ENCODE measurements at regions not wholly inside any gene's neighbourhood (a gene's known extent, or its start where the extent isn't known, plus 50 kb on each side); places are given as distances from the start of the nearest gene placed in this dataset.
"Not testable (repeated sequence)": the region's sequence is repeated elsewhere in the genome, so short reads cannot be mapped to it uniquely, and the experiment has no call there.

DNA sequence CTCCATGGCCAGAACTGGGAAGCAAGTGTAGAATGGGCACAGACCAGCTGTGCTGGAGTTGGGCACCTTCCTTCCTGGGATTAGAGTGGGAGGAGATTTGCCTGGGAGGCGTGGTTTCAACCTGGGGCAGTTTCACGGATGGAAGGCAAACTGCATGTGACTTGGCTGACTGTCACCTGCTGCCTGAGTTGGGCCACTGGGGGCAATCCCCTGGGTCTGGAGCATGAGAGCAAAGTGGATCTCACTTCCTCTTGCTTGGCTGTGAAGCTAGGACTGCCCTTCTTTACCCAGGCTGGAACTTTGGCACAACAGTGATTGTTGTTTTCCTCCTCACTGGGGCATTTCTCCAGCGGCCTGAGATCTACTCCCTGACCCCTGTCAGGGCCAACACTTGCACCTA is 1247.0 kb upstream of the EPHA6 start:
- no peak overlapping the region for H3K27ac Mint-ChIP-seq (ENCODE audit: unreplicated experiment)
- no peak overlapping the region for H3K4me3 Mint-ChIP-seq (ENCODE audit: unreplicated experiment)
- H3K27me3 Mint-ChIP-seq (ENCODE audit: unreplicated experiment) = no peaks in the 10 kb centered on the region
- peaks cover 3% of the 10 kb centered on the region for H3K9me3 Mint-ChIP-seq (ENCODE audit: unreplicated experiment)
- peaks cover 5% of the 10 kb centered on the region for H3K36me3 Mint-ChIP-seq (ENCODE audit: unreplicated experiment)
- H3K4me1 Mint-ChIP-seq (ENCODE audit: low read depth, unreplicated experiment) = no peaks in the 10 kb centered on the region
- no peak for DNase-seq
- TF ChIP-seq, protein P1, sequence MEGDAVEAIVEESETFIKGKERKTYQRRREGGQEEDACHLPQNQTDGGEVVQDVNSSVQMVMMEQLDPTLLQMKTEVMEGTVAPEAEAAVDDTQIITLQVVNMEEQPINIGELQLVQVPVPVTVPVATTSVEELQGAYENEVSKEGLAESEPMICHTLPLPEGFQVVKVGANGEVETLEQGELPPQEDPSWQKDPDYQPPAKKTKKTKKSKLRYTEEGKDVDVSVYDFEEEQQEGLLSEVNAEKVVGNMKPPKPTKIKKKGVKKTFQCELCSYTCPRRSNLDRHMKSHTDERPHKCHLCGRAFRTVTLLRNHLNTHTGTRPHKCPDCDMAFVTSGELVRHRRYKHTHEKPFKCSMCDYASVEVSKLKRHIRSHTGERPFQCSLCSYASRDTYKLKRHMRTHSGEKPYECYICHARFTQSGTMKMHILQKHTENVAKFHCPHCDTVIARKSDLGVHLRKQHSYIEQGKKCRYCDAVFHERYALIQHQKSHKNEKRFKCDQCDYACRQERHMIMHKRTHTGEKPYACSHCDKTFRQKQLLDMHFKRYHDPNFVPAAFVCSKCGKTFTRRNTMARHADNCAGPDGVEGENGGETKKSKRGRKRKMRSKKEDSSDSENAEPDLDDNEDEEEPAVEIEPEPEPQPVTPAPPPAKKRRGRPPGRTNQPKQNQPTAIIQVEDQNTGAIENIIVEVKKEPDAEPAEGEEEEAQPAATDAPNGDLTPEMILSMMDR (IDR thresholded peaks at IDR 0.05; ENCODE audit: partially characterized antibody, unreplicated experiment) = no peak

GRCh38 chr3:95586754-95587153 is 1227.6 kb upstream of the EPHA6 start:
- DNase-seq = no peak
- Mint-ChIP-seq H3K4me3 (ENCODE audit: unreplicated experiment) (no peak overlapping the region), H3K27ac (ENCODE audit: unreplicated experiment) (no peak overlapping the region), H3K9me3 (ENCODE audit: unreplicated experiment) (peaks cover under 1% of the 10 kb centered on the region), H3K36me3 (ENCODE audit: unreplicated experiment) (peaks cover 13% of the 10 kb centered on the region), H3K4me1 (ENCODE audit: low read depth, unreplicated experiment) (no peaks in the 10 kb centered on the region), H3K27me3 (ENCODE audit: unreplicated experiment) (no peaks in the 10 kb centered on the region)
- TF ChIP-seq, protein P1 (IDR thresholded peaks at IDR 0.05; ENCODE audit: partially characterized antibody, unreplicated experiment) = no peak

DNA sequence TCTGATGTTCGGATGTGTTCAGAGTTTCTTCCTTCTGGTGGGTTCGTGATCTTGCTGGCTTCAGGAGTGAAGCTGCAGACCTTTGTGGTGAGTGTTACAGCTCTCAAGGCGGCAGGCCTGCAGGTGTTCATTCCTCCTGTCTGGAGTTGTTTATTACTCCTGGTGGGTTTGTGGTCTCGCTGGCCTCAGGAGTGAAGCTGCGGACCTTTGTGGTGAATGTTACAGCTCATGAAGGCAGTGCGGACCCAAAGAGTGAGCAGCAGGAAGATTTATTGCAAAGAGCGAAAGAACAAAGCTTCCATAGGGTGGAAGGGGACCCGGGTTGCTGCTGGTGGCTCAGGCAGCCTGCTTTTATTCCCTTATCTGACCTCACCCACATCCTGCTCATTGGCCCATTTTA is 1226.8 kb upstream of the EPHA6 start:
- H3K4me3 Mint-ChIP-seq (ENCODE audit: unreplicated experiment); H3K4me1 Mint-ChIP-seq (ENCODE audit: low read depth, unreplicated experiment); H3K9me3 Mint-ChIP-seq (ENCODE audit: unreplicated experiment); DNase-seq; H3K27me3 Mint-ChIP-seq (ENCODE audit: unreplicated experiment); H3K27ac Mint-ChIP-seq (ENCODE audit: unreplicated experiment): not testable (repeated sequence)
- peaks cover 13% of the 10 kb centered on the region for H3K36me3 Mint-ChIP-seq (ENCODE audit: unreplicated experiment)

- DNase-seq = no peak
- no peaks in the 10 kb centered on the region for H3K27me3 Mint-ChIP-seq (ENCODE audit: unreplicated experiment)
- no peaks in the 10 kb centered on the region for H3K4me1 Mint-ChIP-seq (ENCODE audit: low read depth, unreplicated experiment)
- peaks cover 2% of the 10 kb centered on the region for H3K9me3 Mint-ChIP-seq (ENCODE audit: unreplicated experiment)
- TF ChIP-seq, protein P1 (IDR thresholded peaks at IDR 0.05; ENCODE audit: partially characterized antibody, unreplicated experiment) = no peak
- peaks cover 13% of the 10 kb centered on the region for H3K36me3 Mint-ChIP-seq (ENCODE audit: unreplicated experiment)
- H3K27ac Mint-ChIP-seq (ENCODE audit: unreplicated experiment) = no peak overlapping the region
- no peak overlapping the region for H3K4me3 Mint-ChIP-seq (ENCODE audit: unreplicated experiment)
These were observed 1225.9 kb upstream of the EPHA6 start for GRCh38 chr3:95588473-95588872.

DNA sequence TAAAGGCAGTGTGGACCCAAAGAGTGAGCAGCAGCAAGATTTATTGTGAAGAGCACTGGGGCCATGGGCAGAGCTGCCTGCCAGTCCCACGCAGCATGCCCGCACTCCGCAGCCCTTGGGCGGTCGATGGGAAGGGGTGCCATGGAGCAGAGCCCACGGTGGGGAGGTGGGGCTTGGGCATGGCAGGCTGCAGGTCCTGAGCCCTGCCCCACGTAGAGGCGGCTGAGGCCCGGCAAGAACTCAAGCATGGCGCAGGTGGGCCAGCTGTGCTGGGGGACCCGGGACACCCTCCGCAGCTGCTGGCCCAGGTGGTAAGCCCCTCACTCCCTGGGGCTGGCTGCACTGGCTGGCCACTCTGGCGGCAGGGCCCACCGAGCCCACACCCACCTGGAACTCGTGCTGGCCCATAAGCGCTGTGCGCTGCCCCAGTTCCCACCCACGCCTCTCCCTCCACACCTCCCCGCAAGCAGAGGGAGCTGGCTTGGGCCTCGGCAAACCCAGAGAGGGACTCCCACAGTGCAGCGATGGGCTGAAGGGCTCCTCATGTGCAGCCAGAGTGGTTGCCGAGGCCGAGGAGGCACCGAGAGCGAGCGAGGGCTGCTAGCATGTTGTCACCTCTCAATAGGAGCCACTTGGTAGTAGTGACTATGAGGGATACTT is 1218.8 kb upstream of the EPHA6 start:
- TF ChIP-seq, protein P1 (IDR thresholded peaks at IDR 0.05; ENCODE audit: partially characterized antibody, unreplicated experiment) = no peak
- peaks cover 4% of the 10 kb centered on the region for H3K9me3 Mint-ChIP-seq (ENCODE audit: unreplicated experiment)
- no peak overlapping the region for H3K27ac Mint-ChIP-seq (ENCODE audit: unreplicated experiment)
- H3K36me3 Mint-ChIP-seq (ENCODE audit: unreplicated experiment) = no peaks in the 10 kb centered on the region
- no peak for DNase-seq
- H3K4me3 Mint-ChIP-seq (ENCODE audit: unreplicated experiment) = no peak overlapping the region
- H3K27me3 Mint-ChIP-seq (ENCODE audit: unreplicated experiment) = no peaks in the 10 kb centered on the region
- no peaks in the 10 kb centered on the region for H3K4me1 Mint-ChIP-seq (ENCODE audit: low read depth, unreplicated experiment)

All from glutamatergic neuron (in vitro differentiated cells).